Left ventricle myocardium inferior (tissue), 1 donor: ENCODE measurements at regions not wholly inside any gene's neighbourhood (a gene's known extent, or its start where the extent isn't known, plus 50 kb on each side); places are given as distances from the start of the nearest gene placed in this dataset.
A peak's percentile ranks its signal among the peaks of the same experiment; 100 is the strongest.
"Not testable (repeated sequence)": the region's sequence is repeated elsewhere in the genome, so short reads cannot be mapped to it uniquely, and the experiment has no call there.

Source experiments
- DNase-seq: peaks from one replicate; pipeline ENCODE4 v3.0.0-alpha.2; 2020
- H3K27ac ChIP-seq: fragments of 200-600 bp; replicated peaks from 2 replicates; pipeline ENCODE4 v1.8.0; 2021
- H3K27me3 ChIP-seq: fragments of 200-600 bp; 2 replicates; pipeline ENCODE4 v1.8.0; 2021; ENCODE audit warnings: low read depth
- H3K36me3 ChIP-seq: fragments of 200-600 bp; 2 replicates; pipeline ENCODE4 v1.8.0; 2021
- H3K4me1 ChIP-seq: fragments of 200-600 bp; 2 replicates; pipeline ENCODE4 v1.8.0; 2021
- H3K4me3 ChIP-seq: fragments of 200-600 bp; 2 replicates; pipeline ENCODE4 v1.8.0; 2021; ENCODE audit warnings: mild to moderate bottlenecking, moderate library complexity
- H3K9me3 ChIP-seq: fragments of 200-600 bp; replicated peaks from 2 replicates; pipeline ENCODE4 v1.8.0; 2021
- CTCF ChIP-seq: fragments of 200-600 bp; IDR thresholded peaks from 2 replicates; pipeline ENCODE4 v1.8.0; 2021; ENCODE audit warnings: antibody characterized with exemption, mild to moderate bottlenecking, borderline replicate concordance
- intact Hi-C: fragments of 100-400 bp; cut with micrococcal nuclease; formaldehyde crosslinking; loops from one replicate; pipeline ENCODE4 v1.11.0; 2022
- donor health status: DM: no; HTN: yes; CAD: no; lungs with severe emphysema.

DNA sequence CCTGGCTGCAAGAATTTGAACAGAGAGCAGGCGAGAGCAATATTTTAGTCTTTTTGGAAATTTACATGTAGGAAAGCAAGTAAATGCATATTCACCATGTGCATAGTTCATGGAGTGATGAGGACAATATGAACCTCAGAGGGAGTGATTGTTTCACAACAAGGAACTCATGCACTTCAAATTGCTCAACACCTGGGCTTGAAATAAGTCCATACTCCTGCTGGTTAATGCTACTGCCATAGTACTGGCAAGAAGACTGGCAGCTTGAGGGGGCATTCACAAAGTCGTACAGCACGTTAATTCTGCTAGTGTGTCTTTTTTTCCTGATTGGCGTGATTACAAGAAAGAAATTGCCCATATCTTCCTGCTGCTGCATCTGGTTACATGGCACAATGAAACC lies 267.6 kb downstream of the PCDH17 start:
- no peak for DNase-seq
- peaks cover 5% of the 10 kb centered on the region for H3K9me3 ChIP-seq
- no peaks in the 10 kb centered on the region for H3K4me1 ChIP-seq
- no peak for TF ChIP-seq CTCF
- intact Hi-C loops: no loop called here
- H3K27ac ChIP-seq: no peak overlapping the region
- H3K36me3 ChIP-seq: no peaks in the 10 kb centered on the region
- H3K4me3 ChIP-seq: no peak overlapping the region
- no peaks in the 10 kb centered on the region for H3K27me3 ChIP-seq

GRCh38 chr13:57909833-57910232 lies 278.3 kb downstream of the PCDH17 start:
- intact Hi-C loops, H3K4me1 ChIP-seq, H3K27ac ChIP-seq, H3K27me3 ChIP-seq, H3K36me3 ChIP-seq, DNase-seq, H3K4me3 ChIP-seq: not testable (repeated sequence)
- H3K9me3 ChIP-seq: peaks cover 51% of the 10 kb centered on the region

- H3K27ac ChIP-seq: no peak overlapping the region
- no peaks in the 10 kb centered on the region for H3K36me3 ChIP-seq
- H3K27me3 ChIP-seq: no peaks in the 10 kb centered on the region
- H3K4me3 ChIP-seq: no peak overlapping the region
- H3K9me3 ChIP-seq: no peaks in the 10 kb centered on the region
- intact Hi-C loops: no loop called here
- H3K4me1 ChIP-seq: no peaks in the 10 kb centered on the region
- no peak for TF ChIP-seq CTCF
- no peak for DNase-seq
Observed at GRCh38 chr13:57918086-57918485, 286.5 kb downstream of the PCDH17 start.

- Histone ChIP-seq H3K36me3 (no peaks in the 10 kb centered on the region), H3K4me1 (no peaks in the 10 kb centered on the region), H3K27ac (no peak overlapping the region), H3K9me3 (no peaks in the 10 kb centered on the region), H3K27me3 (no peaks in the 10 kb centered on the region), H3K4me3 (no peak overlapping the region)
- no peak for TF ChIP-seq CTCF
- no peak for DNase-seq
- intact Hi-C loops: no loop called here
Observed at GRCh38 chr13:57918913-57919312, 287.4 kb downstream of the PCDH17 start.

DNA sequence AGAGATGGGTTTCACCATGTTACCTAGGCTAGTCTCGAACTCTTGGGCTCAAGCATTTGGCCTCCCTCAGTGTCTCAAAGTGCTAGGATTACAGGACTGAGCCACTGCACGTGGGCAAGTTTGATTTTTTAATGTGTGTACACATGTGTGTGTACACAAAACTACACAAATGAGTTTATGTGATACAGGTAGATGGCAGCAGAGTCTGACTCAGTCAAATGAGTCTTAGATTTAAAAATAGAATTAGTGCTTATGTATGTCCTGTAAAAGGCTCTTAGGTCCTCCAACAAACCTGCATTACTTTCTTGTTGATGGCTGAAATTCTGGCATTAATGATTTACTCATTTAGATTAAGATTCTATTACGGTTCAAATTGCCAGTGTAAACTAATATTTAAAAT lies 293.7 kb downstream of the PCDH17 start:
- Histone ChIP-seq H3K27ac (no peak overlapping the region), H3K27me3 (no peaks in the 10 kb centered on the region), H3K9me3 (no peaks in the 10 kb centered on the region), H3K36me3 (no peaks in the 10 kb centered on the region), H3K4me3 (no peak overlapping the region), H3K4me1 (no peaks in the 10 kb centered on the region)
- TF ChIP-seq CTCF: peak; percentile 62
- DNase-seq: no peak
- intact Hi-C loops: no loop called here

DNA sequence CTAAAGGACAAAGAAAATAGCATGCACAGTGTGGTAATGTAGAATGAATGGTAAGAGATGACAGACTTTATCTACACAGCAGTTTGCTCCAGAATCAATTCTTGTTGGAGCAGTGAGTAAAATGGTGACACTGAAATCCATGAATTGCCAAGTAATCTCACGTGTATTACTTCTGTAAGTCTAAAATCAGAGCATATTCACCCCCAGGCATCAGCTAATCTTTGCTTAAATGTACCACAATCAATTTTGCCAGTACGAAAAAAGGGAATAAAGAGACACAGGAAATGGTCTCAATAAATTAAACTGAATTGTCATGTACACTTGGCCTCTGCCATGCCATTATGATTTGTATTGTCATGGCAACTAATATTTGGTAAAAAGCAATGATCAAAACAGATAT lies 294.2 kb downstream of the PCDH17 start:
- intact Hi-C loops: no loop called here
- H3K4me1 ChIP-seq: no peaks in the 10 kb centered on the region
- H3K9me3 ChIP-seq: no peaks in the 10 kb centered on the region
- no peak overlapping the region for H3K27ac ChIP-seq
- no peaks in the 10 kb centered on the region for H3K27me3 ChIP-seq
- H3K4me3 ChIP-seq: no peak overlapping the region
- no peak for TF ChIP-seq CTCF
- no peak for DNase-seq
- H3K36me3 ChIP-seq: no peaks in the 10 kb centered on the region
